Heart right ventricle (tissue), 16 donors: ENCODE measurements at regions not wholly inside any gene's neighbourhood (a gene's known extent, or its start where the extent isn't known, plus 50 kb on each side); places are given as distances from the start of the nearest gene placed in this dataset.

ENCODE experiments used
- ATAC-seq, 8 donors: fragments of 200-7000 bp; cut with Tn5 transposase; one replicate each; pipeline ENCODE4 v1.9.1; 2020; ENCODE audit warnings: mild to moderate bottlenecking in 8 of 8, moderate library complexity in 8 of 8, moderate number of reproducible peaks in 1 of 8
- DNase-seq, 2 donors: peaks; one replicate each; pipeline ENCODE4 v3.0.0-alpha.2; 2020
- H3K27ac ChIP-seq, 10 donors: fragments of 200-600 bp; sonication (generic) in 2 of 10; one replicate each; pipeline versions ENCODE4 v1.5.0 to v1.8.0; 2020 to 2022; ENCODE audit warnings: mild to moderate bottlenecking in 3 of 10
- H3K27me3 ChIP-seq, 7 donors: fragments of 200-600 bp; one replicate each; pipeline ENCODE4 v1.8.0; 2021 to 2022; ENCODE audit warnings: mild to moderate bottlenecking in 2 of 7
- H3K36me3 ChIP-seq, 9 donors: fragments of 200-600 bp; sonication (generic) in 1 of 9; one replicate each; pipeline versions ENCODE4 v1.5.0 to v1.8.0; 2020 to 2022; ENCODE audit warnings: mild to moderate bottlenecking in 2 of 9
- H3K4me1 ChIP-seq, 9 donors: fragments of 200-600 bp; sonication (generic) in 1 of 9; one replicate each; pipeline versions ENCODE4 v1.5.0 to v1.8.0; 2020 to 2022; ENCODE audit warnings: mild to moderate bottlenecking in 4 of 9
- H3K4me3 ChIP-seq, 10 donors: fragments of 200-600 bp; sonication (generic) in 2 of 10; one replicate each; pipeline versions ENCODE4 v1.5.0 to v1.8.0; 2020 to 2022; ENCODE audit warnings: mild to moderate bottlenecking in 7 of 10, moderate library complexity in 2 of 10
- H3K9me3 ChIP-seq, 11 donors: fragments of 200-600 bp in 10 of 11; sonication (generic) in 2 of 11; one replicate each; pipeline versions ENCODE4 v1.5.0 to v1.8.0; 2013 to 2022; ENCODE audit warnings: mild to moderate bottlenecking in 2 of 11, control low read depth in 1 of 11, moderate library complexity in 1 of 11
- CTCF ChIP-seq, 9 donors: fragments of 200-600 bp; sonication (generic) in 2 of 9; IDR thresholded peaks; one replicate each; pipeline versions ENCODE4 v1.5.0 to v1.8.0; 2021 to 2022; ENCODE audit warnings: antibody characterized with exemption in 9 of 9, mild to moderate bottlenecking in 5 of 9, moderate library complexity in 1 of 9
- WGBS, 2 donors: extraction: QIAGEN DNeasy Blood & Tissue Kit; methylation state at CpG; one replicate each; pipeline ENCODE4 v1.1.7; 2013; ENCODE audit warnings: inconsistent platforms in 1 of 2; 5-methylcytosine and 5-hydroxymethylcytosine counted together
- intact Hi-C, 10 donors: fragments of 100-400 bp; cut with DNase I; formaldehyde crosslinking; loops; one replicate each; pipeline versions ENCODE4 v1.11.1 to v1.14.2; 2022
- donor health status: Arrhythmogenic right ventricular cardiomyopathy.
- donor health status: ischemic (EF 13 %, LVEDD 7.1; RV severe dilation, severe dysfunction).
- donor health status: healthy with polysubstance abuse.
- donor health status: DM: no; HTN: yes; CAD: no.
- donor health status: DM: no; HTN: no; CAD: no.
- donor health status: ischemic (EF 25% LVEDD 6.9; RV normal size, moderate dysfunction).
- donor health status: ischemic (EF 25% LVEDD 5.7; RV mildly dilated, moderate dysfunction).
- donor health status: healthy.
- donor health status: DM: yes; HTN: yes; CAD: no.
- donor health status: Ischemic cardiomyopathy.
- donor health status: ischemic (EF 35%, LVEDD 5.7; RV mildly dilated, moderate dysfunction).
- donor health status: nonischemic (EF 11% LVEDD 7.7; RV severe dilation, severe dysfunction).
- donor health status: DM: yes; HTN: yes; CAD: no.
- donor health status: PGD.
- donor health status: ischemic (EF 29% LVEDD 5.4; RV normal size, mild dysfunction).
- donor health status: nonischemic (EF 23%, LVEDD 6.1; RV moderate dilation, normal function).

DNA sequence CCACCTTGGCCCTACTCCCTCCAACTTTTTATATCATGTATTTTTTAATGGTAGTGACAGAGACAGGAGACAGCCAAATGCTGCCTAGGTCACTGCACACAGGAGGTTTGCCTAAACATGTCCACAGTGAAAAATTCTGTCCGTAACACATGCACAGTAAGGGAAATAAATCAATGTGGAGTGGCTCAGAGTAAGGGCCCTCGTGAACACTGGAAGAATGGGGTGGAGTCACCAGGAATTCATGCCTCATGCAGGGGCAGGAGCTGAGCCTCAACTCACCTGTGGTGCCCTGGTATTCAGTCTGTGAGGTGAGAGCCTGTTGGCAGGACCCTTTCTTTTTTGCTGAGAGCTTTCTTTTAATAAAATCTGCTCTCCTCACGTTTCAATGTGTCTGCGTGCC, 289.1 kb downstream of the TGFB2 start:
- TF ChIP-seq CTCF (IDR thresholded peaks at IDR 0.05) = no peak
- ATAC-seq (no peak), DNase-seq (no peak)
- Histone ChIP-seq H3K4me1 (no peaks in the 10 kb centered on the region), H3K27me3 (no peaks in the 10 kb centered on the region), H3K36me3 (no peaks in the 10 kb centered on the region), H3K9me3 (peaks cover 0 to 29% (median 2%) of the 10 kb centered on the region in 11 donors), H3K4me3 (no peak overlapping the region), H3K27ac (no peak overlapping the region)
- intact Hi-C loops = no loop called here
- WGBS, 2 donors = 85 to 90% methylated on average over 4 of the region's 4 CpGs

- intact Hi-C loops = no loop called here
- ATAC-seq = no peak
These were observed 291.4 kb downstream of the TGFB2 start for GRCh38 chr1:218636548-218636947.

GRCh38 chr1:218640173-218640572, 295.0 kb downstream of the TGFB2 start:
- no peak overlapping the region for H3K27ac ChIP-seq
- no peak for TF ChIP-seq CTCF (IDR thresholded peaks at IDR 0.05)
- no peaks in the 10 kb centered on the region for H3K27me3 ChIP-seq
- no peaks in the 10 kb centered on the region for H3K36me3 ChIP-seq
- no peak for DNase-seq
- H3K4me1 ChIP-seq = no peaks in the 10 kb centered on the region
- ATAC-seq = no peak
- intact Hi-C loops = no loop called here
- 83 to 88% methylated on average over 3 of the region's 3 CpGs for WGBS, 2 donors
- peaks cover 0 to 3% (median 0%) of the 10 kb centered on the region in 11 donors for H3K9me3 ChIP-seq
- H3K4me3 ChIP-seq = no peak overlapping the region

More at GRCh38 chr1:218636548-218636947, 291.4 kb downstream of the TGFB2 start:
- H3K9me3 ChIP-seq = peaks cover 0 to 9% (median 0%) of the 10 kb centered on the region in 11 donors
- WGBS, 2 donors = 79 to 84% methylated on average over 1 of the region's 1 CpG
- no peak overlapping the region for H3K4me3 ChIP-seq
- no peak for DNase-seq
- H3K36me3 ChIP-seq = no peaks in the 10 kb centered on the region
- no peak overlapping the region for H3K27ac ChIP-seq
- no peaks in the 10 kb centered on the region for H3K4me1 ChIP-seq
- TF ChIP-seq CTCF (IDR thresholded peaks at IDR 0.05) = no peak
- no peaks in the 10 kb centered on the region for H3K27me3 ChIP-seq

DNA sequence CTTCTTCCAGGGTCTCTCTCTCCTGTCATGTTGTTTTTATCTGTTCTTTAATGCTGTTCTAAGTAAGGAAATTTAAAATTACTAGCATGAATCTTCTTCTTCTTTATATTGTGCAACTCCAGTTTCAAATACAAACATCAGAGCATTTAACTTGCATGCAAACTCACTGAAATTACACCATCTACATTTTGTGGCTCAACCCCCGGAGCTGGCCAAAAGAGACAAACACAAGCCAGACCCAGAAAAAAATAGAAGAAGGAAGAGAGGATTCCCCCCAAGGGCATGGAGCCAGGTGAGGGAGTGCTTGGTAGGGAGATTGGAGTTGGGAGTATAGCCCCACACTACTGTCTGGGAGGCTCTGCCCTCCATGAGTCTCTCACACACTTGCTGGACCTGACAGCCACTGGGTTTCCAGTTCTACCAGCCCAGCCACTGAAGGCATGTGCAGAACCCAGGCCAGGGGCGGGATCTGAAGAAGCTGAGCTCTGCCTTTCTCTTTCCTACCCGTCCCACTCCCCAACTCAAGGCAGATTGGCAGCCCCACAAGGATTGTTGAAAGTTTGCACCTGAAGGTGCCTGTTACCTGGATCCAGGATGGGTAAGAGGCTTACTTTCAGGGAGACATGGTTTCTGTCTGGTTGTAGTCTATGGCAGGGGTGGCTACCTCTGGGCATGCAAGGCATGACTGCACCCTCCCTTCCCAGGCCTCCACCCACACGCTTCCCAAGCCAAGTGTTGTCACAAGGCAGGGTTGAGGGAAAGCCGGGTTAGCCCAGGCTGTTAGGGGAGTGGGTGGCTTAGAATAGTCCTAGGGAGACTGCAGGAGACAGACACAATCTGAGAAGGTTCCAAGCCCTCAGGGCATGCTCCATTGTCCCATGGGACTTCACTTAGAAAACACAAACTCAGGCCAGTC, 297.2 kb downstream of the TGFB2 start:
- Histone ChIP-seq H3K4me3 (no peak overlapping the region), H3K4me1 (no peaks in the 10 kb centered on the region), H3K9me3 (peaks cover 0 to 3% (median 0%) of the 10 kb centered on the region in 11 donors), H3K36me3 (no peaks in the 10 kb centered on the region), H3K27me3 (no peaks in the 10 kb centered on the region), H3K27ac (no peak overlapping the region)
- ATAC-seq = no peak
- WGBS, 2 donors = 85 to 87% methylated on average over 5 of the region's 5 CpGs
- no peak for TF ChIP-seq CTCF (IDR thresholded peaks at IDR 0.05)
- no peak for DNase-seq
- intact Hi-C loops = no loop called here
